ENCODE measurements at regions not wholly inside any gene's neighbourhood (a gene's known extent, or its start where the extent isn't known, plus 50 kb on each side); places are given as distances from the start of the nearest gene placed in this dataset.
"Not testable (repeated sequence)": the region's sequence is repeated elsewhere in the genome, so short reads cannot be mapped to it uniquely, and the experiment has no call there.

DNA sequence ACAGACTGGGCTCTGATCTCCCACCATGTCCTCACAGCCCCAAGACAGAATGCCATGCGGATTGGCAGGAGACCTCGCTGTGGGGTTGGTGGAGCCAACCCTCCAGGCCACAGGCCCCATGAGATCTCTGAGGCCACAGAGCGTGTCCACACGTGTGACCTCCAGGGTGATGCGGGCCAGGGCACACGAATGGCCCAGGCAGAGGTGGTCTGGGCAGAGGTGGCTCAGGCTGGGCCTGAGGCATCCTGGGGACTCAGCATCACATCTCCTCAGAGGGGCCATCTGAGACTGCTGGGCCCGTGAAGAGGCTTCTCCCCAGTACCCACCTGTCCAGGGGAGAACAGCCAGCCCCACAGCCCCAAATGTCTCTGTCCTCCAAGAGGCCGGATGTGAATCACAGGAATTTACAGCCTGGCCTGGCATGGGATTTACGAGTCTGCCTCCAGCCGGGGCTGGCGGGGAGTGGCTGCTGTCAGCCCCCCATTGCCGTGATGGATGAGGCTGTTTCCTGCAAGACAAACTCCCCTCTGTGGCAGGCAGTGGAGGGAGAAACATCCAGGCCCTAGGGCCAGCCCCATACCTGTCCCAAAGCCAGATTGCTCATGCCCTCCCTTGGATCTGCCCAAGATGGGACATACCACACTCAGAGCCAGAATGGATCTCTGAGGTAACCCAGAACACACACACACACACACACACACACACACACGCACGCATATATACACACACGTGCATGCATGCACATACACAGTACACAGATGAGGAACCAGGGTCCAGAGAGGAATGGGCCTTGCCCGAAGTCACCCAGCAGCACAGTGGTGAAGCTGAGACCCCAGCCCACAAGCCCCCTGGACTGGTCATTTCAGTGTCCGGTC is 208.3 kb downstream of the TBC1D2B start:
- Histone ChIP-seq H3K4me1 (ENCODE audit: control insufficient read depth, insufficient read depth, low read length) (no peaks in the 10 kb centered on the region), H3K36me3 (ENCODE audit: control insufficient read depth, insufficient read depth, low read length, severe bottlenecking) (no peaks in the 10 kb centered on the region), H3K27me3 (replicated peaks; ENCODE audit: control insufficient read depth, insufficient read depth, low read length) (peaks cover 29% of the 10 kb centered on the region), H3K9me3 (ENCODE audit: control insufficient read depth, low read length) (no peaks in the 10 kb centered on the region), H3K9ac (ENCODE audit: low read length) (no peak overlapping the region), H3K4me3 (ENCODE audit: low read length) (no peak overlapping the region)
- DNase-seq (ENCODE audit: low read depth), result no peak

- not testable (repeated sequence) for DNase-seq (ENCODE audit: low read depth)
Observed at GRCh38 chr15:77868048-77868629, 209.4 kb downstream of the TBC1D2B start.

GRCh38 chr15:77867266-77868047 is 210.1 kb downstream of the TBC1D2B start:
- Histone ChIP-seq H3K4me3 (ENCODE audit: low read length) (no peak overlapping the region), H3K9ac (ENCODE audit: low read length) (no peak overlapping the region), H3K36me3 (ENCODE audit: control insufficient read depth, insufficient read depth, low read length, severe bottlenecking) (no peaks in the 10 kb centered on the region), H3K9me3 (ENCODE audit: control insufficient read depth, low read length) (no peaks in the 10 kb centered on the region), H3K4me1 (ENCODE audit: control insufficient read depth, insufficient read depth, low read length) (no peaks in the 10 kb centered on the region), H3K27me3 (replicated peaks; ENCODE audit: control insufficient read depth, insufficient read depth, low read length) (peaks cover 41% of the 10 kb centered on the region)
- DNase-seq (ENCODE audit: low read depth), result no peak

More at GRCh38 chr15:77868048-77868629, 209.4 kb downstream of the TBC1D2B start:
- not testable (repeated sequence) for H3K9ac ChIP-seq (ENCODE audit: low read length); H3K4me3 ChIP-seq (ENCODE audit: low read length); H3K36me3 ChIP-seq (ENCODE audit: control insufficient read depth, insufficient read depth, low read length, severe bottlenecking); H3K9me3 ChIP-seq (ENCODE audit: control insufficient read depth, low read length); H3K4me1 ChIP-seq (ENCODE audit: control insufficient read depth, insufficient read depth, low read length)
- peaks cover 40% of the 10 kb centered on the region for H3K27me3 ChIP-seq (replicated peaks; ENCODE audit: control insufficient read depth, insufficient read depth, low read length)

- H3K27me3 ChIP-seq (replicated peaks; ENCODE audit: control insufficient read depth, insufficient read depth, low read length), result peaks cover 41% of the 10 kb centered on the region
- no peaks in the 10 kb centered on the region for H3K9me3 ChIP-seq (ENCODE audit: control insufficient read depth, low read length)
- H3K36me3 ChIP-seq (ENCODE audit: control insufficient read depth, insufficient read depth, low read length, severe bottlenecking), result no peaks in the 10 kb centered on the region
- H3K9ac ChIP-seq (ENCODE audit: low read length), result no peak overlapping the region
- H3K4me1 ChIP-seq (ENCODE audit: control insufficient read depth, insufficient read depth, low read length), result no peaks in the 10 kb centered on the region
- H3K4me3 ChIP-seq (ENCODE audit: low read length), result no peak overlapping the region
- DNase-seq (ENCODE audit: low read depth), result no peak
Observed at GRCh38 chr15:77866596-77867125, 210.8 kb downstream of the TBC1D2B start.

DNA sequence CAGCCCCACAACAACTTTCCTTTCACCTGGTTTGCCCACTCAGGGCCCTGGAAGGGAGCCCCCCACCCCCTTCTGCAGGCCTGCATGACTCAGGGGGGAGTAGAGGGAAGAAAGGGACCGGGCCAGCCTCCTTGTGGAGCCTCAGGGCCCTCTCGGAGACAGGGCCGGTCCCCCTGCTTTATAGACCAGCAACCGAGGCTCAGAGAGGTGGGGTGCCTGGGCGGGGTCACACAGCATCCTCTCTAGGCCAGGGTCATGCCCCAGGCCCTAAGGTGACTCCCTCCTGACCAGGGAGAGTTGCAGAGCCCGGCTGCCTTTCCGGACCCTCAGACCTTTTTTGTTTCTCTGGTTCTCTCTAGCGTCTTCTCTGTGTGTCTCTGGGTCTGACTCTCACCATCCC is 211.3 kb downstream of the TBC1D2B start:
- Histone ChIP-seq H3K4me3 (ENCODE audit: low read length) (no peak overlapping the region), H3K9ac (ENCODE audit: low read length) (no peak overlapping the region), H3K4me1 (ENCODE audit: control insufficient read depth, insufficient read depth, low read length) (no peaks in the 10 kb centered on the region), H3K36me3 (ENCODE audit: control insufficient read depth, insufficient read depth, low read length, severe bottlenecking) (no peaks in the 10 kb centered on the region), H3K9me3 (ENCODE audit: control insufficient read depth, low read length) (no peaks in the 10 kb centered on the region), H3K27me3 (replicated peaks; ENCODE audit: control insufficient read depth, insufficient read depth, low read length) (peaks cover 41% of the 10 kb centered on the region)
- DNase-seq (ENCODE audit: low read depth), result no peak

DNA sequence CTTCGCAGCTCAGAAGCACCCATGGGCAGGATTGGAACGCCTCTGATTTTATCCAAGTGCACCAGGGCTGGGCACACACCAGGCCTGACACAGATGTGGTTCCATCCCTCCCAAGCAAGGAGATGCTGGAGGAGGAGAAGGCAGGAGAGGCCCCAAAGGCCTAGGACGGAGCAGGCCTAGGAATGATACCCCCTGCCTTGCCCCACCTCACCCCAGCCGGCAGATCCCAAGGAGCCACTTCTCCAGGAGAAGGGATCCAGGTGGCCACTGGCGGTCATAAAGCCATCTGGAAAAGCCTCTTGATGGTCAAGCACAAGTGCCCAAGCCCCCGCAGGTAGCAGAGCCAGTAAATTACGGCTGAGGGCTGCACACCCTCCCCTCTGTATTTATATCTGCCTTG is 211.8 kb downstream of the TBC1D2B start:
- Histone ChIP-seq H3K4me3 (ENCODE audit: low read length) (no peak overlapping the region), H3K4me1 (ENCODE audit: control insufficient read depth, insufficient read depth, low read length) (no peaks in the 10 kb centered on the region), H3K9me3 (ENCODE audit: control insufficient read depth, low read length) (no peaks in the 10 kb centered on the region), H3K27me3 (replicated peaks; ENCODE audit: control insufficient read depth, insufficient read depth, low read length) (peaks cover 39% of the 10 kb centered on the region), H3K36me3 (ENCODE audit: control insufficient read depth, insufficient read depth, low read length, severe bottlenecking) (no peaks in the 10 kb centered on the region), H3K9ac (ENCODE audit: low read length) (no peak overlapping the region)
- DNase-seq (ENCODE audit: low read depth), result no peak

DNA sequence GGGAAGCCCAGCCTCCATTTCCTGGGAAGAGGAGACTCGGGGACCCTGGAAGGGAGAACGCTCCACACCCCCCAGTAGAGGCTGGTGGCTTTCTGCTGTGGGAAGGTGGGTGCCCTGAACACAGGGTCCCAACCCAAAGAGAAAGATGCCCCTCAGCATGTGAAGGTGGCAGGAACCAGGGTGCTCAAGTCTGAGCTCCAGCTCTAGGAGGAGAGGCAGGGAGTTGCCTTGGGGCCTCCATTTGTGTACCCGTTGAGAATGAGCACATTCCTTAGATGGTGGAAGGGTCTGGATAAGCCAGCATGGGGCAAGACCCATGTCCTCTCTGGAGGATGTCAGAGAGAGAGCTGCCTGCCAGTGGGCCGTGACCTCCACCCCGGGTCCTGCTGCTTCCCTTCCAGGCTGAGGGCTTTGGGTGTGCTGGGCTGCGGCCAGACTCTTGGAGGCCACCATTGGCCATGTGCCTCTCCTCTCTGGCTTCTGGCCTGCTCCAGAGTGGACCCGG is 212.4 kb downstream of the TBC1D2B start:
- H3K9me3 ChIP-seq (ENCODE audit: control insufficient read depth, low read length), result no peaks in the 10 kb centered on the region
- no peak for DNase-seq (ENCODE audit: low read depth)

GRCh38 chr15:77864211-77865105 is 213.1 kb downstream of the TBC1D2B start:
- no peak for DNase-seq (ENCODE audit: low read depth)
- no peak overlapping the region for H3K9ac ChIP-seq (ENCODE audit: low read length)
- peaks cover 46% of the 10 kb centered on the region for H3K27me3 ChIP-seq (replicated peaks; ENCODE audit: control insufficient read depth, insufficient read depth, low read length)
- H3K9me3 ChIP-seq (ENCODE audit: control insufficient read depth, low read length), result no peaks in the 10 kb centered on the region
- no peaks in the 10 kb centered on the region for H3K36me3 ChIP-seq (ENCODE audit: control insufficient read depth, insufficient read depth, low read length, severe bottlenecking)
- no peak overlapping the region for H3K4me3 ChIP-seq (ENCODE audit: low read length)
- no peaks in the 10 kb centered on the region for H3K4me1 ChIP-seq (ENCODE audit: control insufficient read depth, insufficient read depth, low read length)

More for the DNA sequence above, 212.4 kb downstream of the TBC1D2B start:
- Histone ChIP-seq H3K4me3 (ENCODE audit: low read length) (no peak overlapping the region), H3K36me3 (ENCODE audit: control insufficient read depth, insufficient read depth, low read length, severe bottlenecking) (no peaks in the 10 kb centered on the region), H3K9ac (ENCODE audit: low read length) (no peak overlapping the region), H3K4me1 (ENCODE audit: control insufficient read depth, insufficient read depth, low read length) (no peaks in the 10 kb centered on the region), H3K27me3 (replicated peaks; ENCODE audit: control insufficient read depth, insufficient read depth, low read length) (peaks cover 41% of the 10 kb centered on the region)

DNA sequence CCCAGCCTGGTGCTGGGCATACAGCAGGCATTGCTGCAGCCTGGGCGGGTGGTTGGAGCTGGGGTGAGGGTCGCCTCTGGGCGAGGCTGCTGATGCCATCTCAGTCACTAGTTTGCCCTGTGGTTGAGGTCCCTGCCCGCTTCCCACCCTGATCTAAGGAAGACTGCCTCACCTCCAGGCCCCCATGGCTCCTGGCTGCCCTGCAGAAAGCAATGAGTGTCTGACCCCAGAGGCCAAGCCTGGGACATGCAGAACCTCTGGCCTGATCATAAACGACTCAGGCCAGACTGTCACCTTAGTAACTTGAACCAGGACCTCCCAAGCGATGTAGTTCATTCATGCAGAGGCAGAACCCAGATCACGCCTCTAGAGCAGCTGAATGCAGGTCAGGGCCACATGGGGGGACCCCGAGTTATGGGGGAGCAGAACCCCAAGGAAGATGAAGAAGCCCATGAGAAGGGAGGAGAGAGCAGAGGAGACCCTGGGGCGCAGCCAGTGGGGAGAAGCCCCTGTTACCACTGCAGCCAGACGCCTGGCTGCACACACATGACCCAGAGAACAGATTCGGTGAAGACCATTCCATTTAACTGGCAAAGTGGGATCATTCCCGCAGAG is 213.9 kb downstream of the TBC1D2B start:
- no peaks in the 10 kb centered on the region for H3K4me1 ChIP-seq (ENCODE audit: control insufficient read depth, insufficient read depth, low read length)
- no peak overlapping the region for H3K9ac ChIP-seq (ENCODE audit: low read length)
- peaks cover 55% of the 10 kb centered on the region for H3K27me3 ChIP-seq (replicated peaks; ENCODE audit: control insufficient read depth, insufficient read depth, low read length)
- no peaks in the 10 kb centered on the region for H3K9me3 ChIP-seq (ENCODE audit: control insufficient read depth, low read length)
- no peaks in the 10 kb centered on the region for H3K36me3 ChIP-seq (ENCODE audit: control insufficient read depth, insufficient read depth, low read length, severe bottlenecking)
- no peak overlapping the region for H3K4me3 ChIP-seq (ENCODE audit: low read length)
- no peak for DNase-seq (ENCODE audit: low read depth)

DNA sequence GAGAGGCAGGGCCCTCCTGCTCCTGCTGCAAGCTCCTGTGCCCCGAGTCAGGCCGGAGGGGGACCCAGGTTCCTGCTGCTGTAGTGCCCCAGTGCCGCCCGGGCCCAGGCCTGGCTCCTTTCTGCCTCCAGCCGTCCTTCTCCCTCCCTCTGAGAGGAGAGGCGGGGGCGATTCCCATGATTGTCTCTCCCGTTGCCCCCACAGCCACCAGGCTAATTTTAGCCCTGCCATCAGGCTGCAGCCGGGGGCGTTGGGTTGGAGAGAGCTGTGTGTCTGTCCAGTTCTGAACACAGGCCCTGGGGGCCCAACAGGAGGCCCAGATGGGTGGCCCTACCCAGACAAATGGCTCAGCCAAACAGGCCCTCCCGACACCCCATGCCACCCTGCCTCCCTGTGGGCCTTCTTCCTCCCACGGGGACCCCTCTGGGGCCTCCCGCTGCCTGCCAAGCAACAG is 214.8 kb downstream of the TBC1D2B start:
- no peak for DNase-seq (ENCODE audit: low read depth)
- no peaks in the 10 kb centered on the region for H3K4me1 ChIP-seq (ENCODE audit: control insufficient read depth, insufficient read depth, low read length)
- no peak overlapping the region for H3K9ac ChIP-seq (ENCODE audit: low read length)
- H3K36me3 ChIP-seq (ENCODE audit: control insufficient read depth, insufficient read depth, low read length, severe bottlenecking), result no peaks in the 10 kb centered on the region
- H3K4me3 ChIP-seq (ENCODE audit: low read length), result no peak overlapping the region
- no peaks in the 10 kb centered on the region for H3K9me3 ChIP-seq (ENCODE audit: control insufficient read depth, low read length)
- H3K27me3 ChIP-seq (replicated peaks; ENCODE audit: control insufficient read depth, insufficient read depth, low read length), result peaks cover 59% of the 10 kb centered on the region
